HG03175 (cell line): ENCODE measurements at regions not wholly inside any gene's neighbourhood (a gene's known extent, or its start where the extent isn't known, plus 50 kb on each side); places are given as distances from the start of the nearest gene placed in this dataset.

Experiments
- ATAC-seq: cut with Tn5 transposase; IDR thresholded peaks from one replicate; pipeline ENCODE4 v1.9.1; 2021; ENCODE audit warnings: mild to moderate bottlenecking, moderate library complexity; ENCODE audit not compliant: unreplicated experiment

GRCh38 chr18:30562231-30562630 is 480.3 kb downstream of the DSC3 start:
- no peak for ATAC-seq

- ATAC-seq: no peak
These were observed 486.4 kb downstream of the DSC3 start for GRCh38 chr18:30556112-30556511.

GRCh38 chr18:30545393-30545792 is 497.1 kb downstream of the DSC3 start:
- ATAC-seq: no peak

- no peak for ATAC-seq
These were observed 498.4 kb downstream of the DSC3 start for GRCh38 chr18:30544141-30544540.

GRCh38 chr18:30533716-30534115 is 508.8 kb downstream of the DSC3 start:
- ATAC-seq: no peak

GRCh38 chr18:30527917-30528316 is 514.6 kb downstream of the DSC3 start:
- ATAC-seq: no peak

GRCh38 chr18:30527226-30527625 is 515.3 kb downstream of the DSC3 start:
- ATAC-seq: no peak

GRCh38 chr18:30522288-30522929 is 520.1 kb downstream of the DSC3 start:
- no peak for ATAC-seq

- ATAC-seq: no peak
These were observed 528.5 kb downstream of the DSC3 start for GRCh38 chr18:30514059-30514458.

GRCh38 chr18:30512872-30513271 is 529.7 kb downstream of the DSC3 start:
- no peak for ATAC-seq

- no peak for ATAC-seq
These were observed 531.7 kb downstream of the DSC3 start for GRCh38 chr18:30510882-30511281.

GRCh38 chr18:30501594-30501993 is 540.9 kb downstream of the DSC3 start:
- no peak for ATAC-seq

GRCh38 chr18:30500240-30500945 is 542.1 kb downstream of the DSC3 start:
- ATAC-seq: no peak

GRCh38 chr18:30499721-30500120 is 542.8 kb downstream of the DSC3 start:
- no peak for ATAC-seq

- ATAC-seq: no peak
These were observed 549.9 kb downstream of the DSC3 start for GRCh38 chr18:30492552-30493129.

GRCh38 chr18:30491815-30492551 is 550.6 kb downstream of the DSC3 start:
- no peak for ATAC-seq

- ATAC-seq: no peak
These were observed 552.5 kb downstream of the DSC3 start for GRCh38 chr18:30489890-30490643.

- no peak for ATAC-seq
These were observed 554.6 kb downstream of the DSC3 start for GRCh38 chr18:30487962-30488361.

GRCh38 chr18:30486856-30487255 is 555.7 kb downstream of the DSC3 start:
- no peak for ATAC-seq

GRCh38 chr18:30485078-30485477 is 557.5 kb downstream of the DSC3 start:
- no peak for ATAC-seq

GRCh38 chr18:30481871-30482270 is 560.7 kb downstream of the DSC3 start:
- no peak for ATAC-seq
